COR-L47 (cell line): ENCODE measurements at regions not wholly inside any gene's neighbourhood (a gene's known extent, or its start where the extent isn't known, plus 50 kb on each side); places are given as distances from the start of the nearest gene placed in this dataset.

Experiments used
- DNase-seq: peaks from one replicate; lab custom pipeline; 2025; lab: John Stamatoyannopoulos, UW

DNA sequence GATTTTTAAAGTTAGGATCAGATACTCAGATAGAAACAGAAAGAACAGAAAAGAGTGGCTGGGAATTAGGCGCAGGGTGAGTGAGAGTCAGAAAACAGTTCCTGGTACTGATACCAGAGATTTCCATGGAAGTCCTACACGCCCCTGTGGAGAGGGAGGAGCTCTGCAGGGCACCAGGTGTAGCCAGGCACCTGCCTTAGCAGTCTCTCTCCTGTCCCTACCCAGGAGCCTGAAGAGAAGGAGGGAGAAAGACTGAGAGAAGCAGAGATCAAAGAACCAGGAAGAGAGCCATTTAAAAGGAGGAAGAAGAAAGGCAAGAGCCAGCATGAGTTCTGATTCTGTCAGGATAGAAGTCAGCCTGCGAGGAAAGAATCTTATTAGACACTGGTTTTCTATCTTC lies 65.0 kb downstream of the CBLN1 start:
- DNase-seq = no peak

DNA sequence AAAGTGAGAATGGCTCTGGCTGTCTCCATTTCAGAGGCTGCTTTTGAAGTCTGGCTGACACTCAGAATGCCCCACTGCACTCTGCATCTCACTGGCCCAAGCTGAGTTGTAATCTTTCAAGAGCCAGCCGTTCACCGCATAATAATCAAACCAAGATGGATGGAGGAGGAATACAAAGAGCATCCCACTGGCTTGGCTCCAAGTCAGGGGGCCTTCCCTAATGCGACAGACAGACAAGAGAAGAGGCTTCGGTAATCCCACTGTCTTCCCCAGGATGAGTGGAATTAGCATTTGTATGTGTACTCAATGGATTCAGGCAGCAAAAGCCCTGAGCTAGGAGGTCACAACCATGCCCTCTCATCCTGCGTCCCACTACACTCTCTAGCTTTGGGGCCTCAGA lies 68.0 kb downstream of the CBLN1 start:
- no peak for DNase-seq

DNA sequence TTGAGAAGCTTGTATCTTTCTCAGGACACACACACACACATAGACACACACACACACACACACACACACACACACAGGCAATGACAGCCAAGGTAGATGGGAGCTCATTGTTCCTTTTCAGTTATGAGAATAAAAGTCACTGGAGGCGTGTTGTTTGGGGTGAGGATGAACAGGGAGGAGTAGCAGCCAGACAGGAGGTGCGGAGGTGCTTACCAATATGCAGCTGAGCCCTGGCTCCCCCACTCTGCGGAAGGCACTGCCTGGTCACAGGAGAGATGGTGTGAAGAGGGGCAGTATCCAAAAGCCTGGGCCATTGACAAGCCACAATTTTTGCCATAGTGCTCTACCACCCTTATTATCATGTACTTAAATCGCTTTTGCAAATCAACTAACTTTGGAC lies 77.4 kb downstream of the CBLN1 start:
- no peak for DNase-seq

DNA sequence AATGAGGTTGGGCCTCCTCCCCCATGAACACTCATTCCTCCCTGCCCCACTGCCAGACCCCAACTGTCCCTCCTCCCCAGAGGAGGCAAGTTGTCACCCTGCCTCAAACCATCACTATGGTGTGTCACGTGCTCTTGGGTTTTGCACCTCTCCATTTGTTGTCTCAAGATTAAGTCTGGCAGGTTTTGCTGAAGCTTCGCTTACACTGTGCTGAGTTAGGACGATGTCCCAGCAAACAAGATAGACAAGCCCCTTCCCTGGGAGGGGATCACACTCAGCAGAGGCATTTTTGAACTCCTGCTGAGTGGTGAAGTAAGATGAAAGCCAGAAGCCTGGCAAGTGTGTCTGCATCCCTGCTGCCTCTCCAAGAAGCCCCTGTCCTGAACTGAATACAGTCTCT lies 78.3 kb downstream of the CBLN1 start:
- no peak for DNase-seq

DNA sequence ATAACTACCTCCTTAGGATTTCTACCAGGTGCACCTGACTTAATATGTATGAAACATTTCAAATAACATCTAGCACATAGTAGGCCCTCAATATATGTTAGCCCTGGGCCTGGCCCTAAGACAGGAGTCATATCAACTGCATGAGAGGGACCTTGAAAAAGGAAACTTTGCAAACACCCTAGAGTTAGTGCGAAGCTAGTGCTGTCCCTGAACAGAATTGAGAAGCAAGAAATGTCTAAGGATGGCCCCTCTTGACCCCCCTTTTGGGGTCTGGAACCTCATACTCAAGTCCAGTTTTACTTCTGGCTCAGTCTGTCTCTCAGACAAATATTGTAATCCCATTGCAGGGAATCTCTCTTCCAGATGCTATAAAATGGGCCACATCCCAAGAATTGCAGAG lies 80.5 kb downstream of the CBLN1 start:
- DNase-seq = no peak

DNA sequence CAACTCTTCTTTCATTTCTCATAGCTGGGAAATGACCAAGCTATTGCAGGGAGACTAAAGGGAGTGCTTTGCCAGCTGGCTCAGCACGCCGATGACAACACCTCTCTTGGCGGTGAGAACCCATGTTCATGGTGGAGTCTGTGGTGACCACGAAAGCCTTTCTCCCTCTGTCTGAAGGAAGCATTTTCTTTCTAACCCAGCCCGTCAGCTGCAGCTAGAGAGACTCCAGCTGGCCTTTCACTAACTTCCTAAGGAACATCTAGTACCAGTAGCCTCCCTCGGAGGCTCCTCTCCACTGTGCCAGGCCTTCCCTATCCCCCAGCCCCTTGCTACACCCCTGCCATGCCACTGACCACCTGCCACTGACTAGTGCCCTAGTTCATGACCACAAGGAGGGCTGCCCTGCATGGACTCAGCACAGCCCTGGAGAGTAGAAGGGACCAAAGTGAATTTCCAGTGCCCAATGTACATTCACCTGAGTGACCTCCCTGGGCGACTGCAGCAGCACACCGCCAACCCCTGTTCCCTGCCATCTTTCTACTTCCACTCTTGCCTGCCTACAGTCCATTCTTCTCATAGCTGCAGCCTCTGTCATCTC lies 81.3 kb downstream of the CBLN1 start:
- no peak for DNase-seq

DNA sequence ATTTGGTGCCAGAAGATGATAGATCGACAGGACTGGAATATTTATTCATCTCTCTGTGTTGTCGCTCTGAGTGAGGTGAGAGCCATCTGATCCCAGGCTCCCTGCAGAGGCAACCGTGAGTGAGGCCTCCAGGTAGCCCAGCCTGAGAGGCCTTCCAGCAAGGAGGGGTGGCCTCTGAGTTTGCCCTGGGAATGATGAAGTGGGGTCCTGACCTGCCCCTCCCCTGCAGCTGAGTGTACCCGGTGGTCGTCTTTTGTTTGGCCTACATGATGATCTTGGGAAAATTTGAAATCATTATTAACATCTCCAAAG lies 86.4 kb downstream of the CBLN1 start:
- no peak for DNase-seq

DNA sequence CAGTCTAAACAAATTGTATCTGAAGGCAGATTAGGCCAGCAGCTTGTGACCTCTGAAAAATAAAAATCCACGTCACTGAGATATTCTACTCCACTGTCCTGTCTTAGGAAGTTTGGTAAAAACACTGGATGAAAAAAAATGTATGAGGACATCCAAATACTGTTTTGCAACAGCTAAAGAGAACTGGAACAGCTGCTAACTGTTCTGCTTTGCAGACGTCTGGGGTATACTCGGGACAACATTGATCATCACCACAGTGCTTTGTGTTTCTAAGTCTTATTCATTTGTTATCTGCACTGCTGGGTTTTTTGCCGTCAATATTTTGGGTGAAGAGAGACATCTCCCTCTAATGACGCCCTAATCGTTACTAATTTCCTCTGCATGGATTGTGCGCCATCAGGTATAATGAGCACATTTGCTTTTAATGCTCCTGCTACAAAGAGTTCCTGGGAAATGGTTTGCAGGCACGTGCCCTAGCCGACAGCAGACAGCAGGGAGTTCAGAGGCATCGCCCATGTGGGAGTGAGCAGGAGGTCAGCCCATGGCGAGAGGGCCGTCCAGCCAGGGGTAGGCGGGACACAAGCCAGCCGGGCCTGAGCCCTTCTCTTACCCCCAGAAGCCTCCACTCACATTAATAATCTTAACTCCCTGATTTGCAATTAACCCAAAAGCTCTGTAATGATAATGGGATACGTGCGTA lies 87.0 kb downstream of the CBLN1 start:
- no peak for DNase-seq

DNA sequence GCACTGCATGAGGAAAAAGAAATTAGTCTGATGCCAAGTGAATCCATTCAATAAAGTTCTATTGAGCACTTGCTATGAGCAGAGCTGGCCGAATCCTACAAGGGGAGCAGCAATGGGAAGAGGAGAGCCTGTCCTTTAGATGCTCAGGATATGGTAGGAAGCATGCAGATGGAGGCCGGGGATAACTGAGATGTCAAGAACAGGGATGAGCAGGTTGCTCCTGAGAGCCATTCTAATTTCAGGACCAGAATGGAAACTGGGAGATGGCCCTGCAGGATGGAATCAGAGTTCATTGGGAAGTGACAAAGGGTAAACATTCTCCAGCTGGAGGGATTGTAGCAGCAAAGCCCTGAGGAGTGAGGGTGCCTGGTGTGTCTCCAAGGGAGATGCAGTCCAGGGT lies 88.0 kb downstream of the CBLN1 start:
- DNase-seq = no peak

DNA sequence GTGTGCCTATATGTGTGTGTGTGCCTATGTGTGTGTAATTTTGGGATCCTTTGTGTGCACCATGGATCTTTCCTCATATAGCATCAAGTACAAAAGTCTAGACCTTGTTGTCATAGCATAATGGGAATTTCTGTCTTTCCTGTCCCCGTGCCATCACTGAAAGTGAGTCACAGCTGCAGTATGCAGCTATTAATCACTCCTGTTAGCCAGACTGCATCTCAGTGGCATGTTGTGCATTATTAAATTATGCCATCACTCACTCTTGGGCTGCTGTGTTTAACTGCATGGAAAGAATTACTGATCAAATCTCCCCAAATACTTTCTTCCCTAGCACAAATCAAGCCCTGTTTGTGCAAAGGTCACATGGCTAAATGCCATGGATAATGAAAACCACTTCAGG lies 92.4 kb downstream of the CBLN1 start:
- no peak for DNase-seq

DNA sequence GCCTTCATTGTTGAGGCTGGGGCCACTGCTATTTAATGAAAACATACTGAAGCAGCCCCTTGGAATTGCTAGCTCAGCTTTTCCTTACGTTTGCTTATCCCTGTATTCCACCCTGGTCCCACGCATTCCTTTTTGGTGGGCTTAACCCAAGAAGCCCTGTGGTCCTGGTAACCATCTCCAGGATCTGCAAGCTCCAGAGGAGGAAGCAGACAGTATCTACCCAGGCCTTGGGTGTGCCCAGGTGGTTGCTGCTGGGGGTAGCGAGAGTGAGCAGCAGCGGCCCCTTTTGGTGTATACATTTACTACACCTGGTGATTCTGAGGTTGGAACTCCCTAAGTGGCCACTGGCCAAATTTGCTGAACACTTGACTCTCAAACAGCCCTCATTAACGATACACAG lies 97.7 kb downstream of the CBLN1 start:
- DNase-seq = peak; percentile 30

DNA sequence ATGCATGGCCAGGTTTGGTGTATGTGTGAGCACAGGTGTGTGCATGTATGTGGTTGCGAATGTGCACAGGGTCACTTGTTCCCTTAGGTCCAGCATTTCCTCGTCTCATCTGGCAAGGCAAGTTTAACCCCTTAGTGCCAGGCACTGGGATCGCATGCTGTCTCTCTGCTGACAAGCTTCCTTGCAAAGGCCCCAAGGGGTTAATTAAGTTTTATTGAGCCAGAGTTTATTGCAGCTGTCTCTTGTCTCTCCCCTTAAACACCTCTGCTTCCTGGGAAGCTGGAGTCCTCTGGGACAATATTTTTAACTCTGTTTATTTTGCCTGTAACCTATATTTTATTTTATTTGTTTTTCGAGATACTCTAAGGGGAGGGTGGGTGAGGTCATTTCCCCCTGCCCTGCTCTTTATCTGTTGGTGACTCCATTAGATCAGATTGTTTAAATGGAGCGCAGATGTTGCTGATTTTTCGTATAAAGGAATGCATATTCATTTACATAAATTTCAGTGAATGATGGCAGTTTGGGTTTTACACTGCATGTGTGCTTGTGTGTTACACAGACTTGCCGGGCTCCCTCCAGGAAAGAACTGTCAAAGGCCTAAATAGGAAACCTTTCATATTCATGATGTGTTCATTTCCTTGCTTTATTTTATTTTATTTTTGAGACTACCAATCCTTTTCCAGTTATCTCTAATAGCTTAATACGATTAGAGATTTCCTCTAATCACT lies 99.7 kb downstream of the CBLN1 start:
- DNase-seq = no peak

DNA sequence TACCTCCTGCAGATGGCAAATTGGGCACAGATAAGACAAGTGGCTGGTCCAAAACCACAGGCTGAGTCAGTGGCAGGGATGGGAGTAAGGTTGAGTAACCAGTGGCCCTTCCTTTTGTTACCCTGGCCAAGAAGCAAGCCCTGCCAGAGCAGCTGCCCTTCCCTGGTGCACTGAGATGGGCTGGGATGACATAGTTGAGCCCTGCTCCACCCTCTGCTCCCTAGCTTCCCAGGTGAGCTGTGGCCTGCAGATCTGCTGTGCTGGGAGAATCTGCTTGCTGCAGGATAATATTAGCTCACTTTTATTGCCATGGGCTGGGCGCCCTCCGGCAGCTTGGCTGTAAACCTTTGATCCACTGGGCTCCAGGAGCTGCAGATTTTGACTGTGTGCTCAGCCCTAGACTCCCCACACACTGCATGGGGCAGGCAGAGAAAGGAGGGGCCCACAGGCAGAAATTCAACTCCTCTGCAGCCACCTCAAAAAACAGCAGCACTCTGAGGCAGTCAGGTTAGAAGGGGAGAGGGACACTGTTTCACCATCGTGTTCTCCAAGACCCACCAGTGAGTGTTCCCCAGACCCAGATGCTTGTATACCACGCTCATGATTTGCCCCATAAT lies 101.8 kb downstream of the CBLN1 start:
- no peak for DNase-seq

DNA sequence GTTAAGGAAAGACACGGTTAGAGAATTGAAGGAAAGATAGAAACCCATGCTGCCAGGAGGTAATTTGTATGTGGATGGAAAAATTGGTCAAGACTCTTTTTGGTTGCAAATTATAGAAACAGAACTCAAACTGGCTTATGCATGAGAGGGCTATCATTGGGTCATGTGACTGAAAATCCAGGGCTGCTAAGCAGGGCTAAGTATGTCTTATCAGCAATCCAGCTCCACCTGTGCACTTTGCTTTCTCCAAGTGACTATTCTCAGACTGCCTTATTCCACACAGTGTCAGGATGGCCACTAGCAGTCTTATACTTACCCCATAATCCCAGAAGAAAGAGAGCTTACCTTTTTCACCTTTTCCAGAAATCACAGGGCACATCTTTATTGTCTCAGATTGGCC lies 113.5 kb downstream of the CBLN1 start:
- DNase-seq = no peak

DNA sequence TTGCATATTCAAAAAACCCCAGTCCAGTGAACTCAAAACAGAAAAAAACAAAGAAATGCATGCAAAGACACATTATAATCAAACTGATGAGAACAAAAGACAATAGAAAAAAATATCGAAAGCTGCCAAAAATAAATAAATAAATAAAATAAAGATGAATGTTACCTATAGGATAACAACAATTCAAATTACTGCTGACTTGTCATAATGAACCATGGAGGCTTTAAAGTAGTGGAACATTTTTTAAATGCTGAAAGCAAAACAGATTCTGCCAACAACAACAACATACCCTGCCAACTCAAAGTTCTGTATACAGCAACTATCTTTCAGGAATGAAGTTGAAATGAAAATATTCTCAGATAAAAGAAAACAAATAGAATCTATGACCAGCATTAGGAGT lies 116.6 kb downstream of the CBLN1 start:
- DNase-seq = no peak

DNA sequence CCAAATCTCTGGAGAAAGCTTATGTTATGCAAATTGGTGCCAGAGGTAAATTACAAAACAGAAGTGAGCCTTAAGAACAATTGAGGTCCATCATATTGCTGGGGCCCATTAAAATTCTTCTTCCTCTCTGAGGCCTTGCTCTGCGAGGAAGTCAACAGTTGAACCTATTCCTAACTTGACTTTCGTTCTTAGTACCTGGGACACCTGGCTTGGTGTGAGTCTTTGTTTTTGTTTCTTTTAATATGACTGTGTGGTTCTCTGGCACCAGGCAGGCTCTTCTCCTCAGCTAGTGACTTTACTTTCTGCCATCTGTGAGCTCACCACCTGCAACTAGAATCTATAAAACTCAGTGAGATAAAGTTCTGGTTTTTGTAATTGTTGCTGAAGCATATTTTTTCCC lies 120.4 kb downstream of the CBLN1 start:
- DNase-seq = no peak

DNA sequence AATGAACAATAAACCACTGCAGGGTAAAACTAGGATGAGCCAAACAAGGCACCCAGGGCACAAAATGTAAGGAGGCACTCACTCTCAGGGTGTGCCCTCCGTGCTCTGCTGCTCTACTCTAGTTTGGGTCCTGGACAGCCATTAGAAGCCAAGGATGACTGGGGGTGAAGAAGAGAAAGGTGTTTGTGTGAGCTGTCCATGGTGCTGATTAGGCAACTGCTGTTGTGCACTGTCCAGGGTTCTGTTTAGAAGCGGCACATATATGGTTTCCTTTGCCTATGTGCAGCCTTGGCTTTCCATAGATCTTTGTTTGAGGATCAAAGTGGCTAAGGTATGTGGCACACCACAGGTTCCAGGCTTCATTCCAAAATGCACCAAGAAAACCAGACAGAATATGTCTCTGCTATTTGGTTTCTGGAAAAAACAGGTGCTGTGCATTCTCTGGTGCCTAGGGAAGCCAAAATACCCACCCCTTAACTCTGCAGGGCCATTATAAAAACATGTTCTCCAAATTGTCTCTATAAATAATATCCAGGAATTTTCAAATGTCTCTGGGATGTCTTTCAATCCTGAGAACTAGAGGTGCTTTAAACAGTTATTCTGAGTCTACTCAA lies 123.5 kb downstream of the CBLN1 start:
- DNase-seq = no peak

DNA sequence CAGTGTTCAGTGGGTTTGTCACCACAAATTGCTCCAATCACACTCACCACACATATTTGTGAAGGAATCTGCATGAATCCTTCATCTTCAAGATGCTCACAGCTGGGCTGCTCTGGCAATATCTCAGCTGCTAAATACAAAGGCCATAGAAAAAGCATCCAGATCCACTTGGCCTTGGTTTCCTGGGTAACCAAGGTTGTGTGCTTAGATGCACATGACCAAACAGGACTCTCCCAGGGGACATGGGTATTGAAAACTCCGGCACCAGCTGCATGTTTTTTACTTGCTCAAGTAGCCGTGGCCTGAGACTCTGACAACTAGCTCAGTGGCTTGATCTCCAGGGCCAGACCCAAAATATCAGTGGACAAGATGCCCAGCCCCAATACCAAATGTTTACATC lies 131.3 kb downstream of the CBLN1 start:
- no peak for DNase-seq

DNA sequence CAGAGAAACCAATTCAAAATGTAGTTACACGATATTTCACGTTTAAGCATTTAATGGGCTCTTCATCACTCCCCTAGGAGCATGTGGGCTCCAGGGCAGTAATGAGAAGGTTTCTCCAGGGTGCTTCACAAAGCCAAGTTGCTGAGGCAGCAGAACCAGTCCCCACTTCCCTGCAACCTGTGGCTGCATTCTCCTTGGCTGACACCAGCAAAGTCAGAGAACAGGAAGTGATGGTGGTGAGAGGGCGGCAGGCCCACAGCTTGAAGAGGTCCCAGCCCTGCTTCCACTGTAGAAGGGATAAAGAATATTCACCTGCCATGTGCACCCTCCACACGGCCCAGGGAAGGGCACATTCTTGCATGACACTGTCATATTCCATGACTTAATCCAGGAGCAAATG lies 133.2 kb downstream of the CBLN1 start:
- no peak for DNase-seq

DNA sequence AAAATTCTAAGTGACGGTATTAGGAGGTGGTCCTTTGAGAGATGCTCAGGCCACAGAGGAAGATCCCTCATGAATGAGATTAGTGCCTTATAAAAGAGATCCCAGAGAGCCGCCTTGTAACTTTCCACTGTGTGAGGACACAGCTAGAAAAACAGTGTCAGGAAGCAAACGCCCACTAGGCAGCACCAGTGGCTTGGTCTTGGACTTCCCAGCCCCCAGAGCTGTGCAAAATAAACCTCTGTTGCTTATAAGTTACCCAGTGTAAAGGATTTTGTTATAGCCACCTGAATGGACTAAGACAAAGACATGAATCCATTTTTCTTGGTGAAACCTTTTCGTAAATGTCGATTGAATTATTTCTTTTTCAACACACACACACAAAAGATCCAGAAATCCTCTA lies 141.0 kb downstream of the CBLN1 start:
- no peak for DNase-seq

DNA sequence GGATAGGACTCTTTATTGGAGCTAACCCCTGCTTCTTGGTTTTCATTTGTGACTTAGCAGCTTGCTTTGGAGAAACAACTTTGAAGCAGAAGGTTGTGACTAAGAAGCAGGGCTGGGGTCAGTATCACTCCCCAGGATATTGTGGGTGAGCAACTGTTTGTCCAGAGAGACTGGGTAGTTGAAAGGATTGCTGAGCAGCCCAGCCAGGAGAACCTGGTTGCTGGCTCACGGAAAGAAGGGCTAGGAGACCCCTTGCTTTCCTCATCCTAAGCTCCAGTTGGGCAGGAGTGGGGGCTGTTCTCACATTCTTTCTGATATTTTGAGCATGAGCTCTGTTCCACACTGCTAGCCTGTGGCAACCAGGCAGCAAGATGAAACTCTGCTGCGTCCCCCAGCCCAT lies 151.2 kb downstream of the CBLN1 start:
- no peak for DNase-seq

DNA sequence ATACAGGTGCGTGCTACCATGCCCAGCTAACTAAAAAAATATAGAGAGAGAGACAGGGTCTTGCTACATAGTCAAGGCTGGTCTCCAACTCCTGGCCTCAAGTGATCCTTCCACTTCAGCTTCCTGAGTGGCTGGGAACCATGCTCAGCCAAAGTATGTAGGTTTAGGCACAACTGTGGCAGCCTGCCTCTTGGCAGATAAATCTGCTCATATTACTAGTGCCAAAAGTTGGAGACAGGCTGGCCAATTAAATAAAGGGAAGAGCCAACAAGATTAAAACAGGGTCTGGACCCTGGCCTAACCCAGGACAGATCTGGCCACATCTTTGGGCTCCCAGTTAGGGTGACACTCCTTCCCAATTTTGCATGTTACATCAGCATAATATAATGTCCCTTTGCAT lies 151.7 kb downstream of the CBLN1 start:
- no peak for DNase-seq

DNA sequence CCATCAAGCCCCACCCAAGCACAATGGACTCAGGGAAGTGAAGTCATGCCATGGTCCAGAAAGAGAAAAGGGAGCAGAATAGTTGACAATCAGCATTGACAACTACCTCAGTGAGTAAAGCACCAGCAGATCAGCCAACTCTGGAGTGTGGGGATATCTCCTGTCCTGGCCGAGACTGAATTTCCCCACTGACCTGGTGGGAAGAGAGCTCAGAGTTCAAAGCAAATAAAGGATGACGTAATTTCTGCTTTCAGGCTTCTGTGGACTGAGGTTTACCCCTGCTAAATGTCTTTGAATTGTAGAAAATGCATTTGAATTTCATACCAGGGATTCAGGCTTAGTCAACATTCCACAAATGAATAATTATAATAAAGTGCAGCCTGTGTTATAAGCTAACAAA lies 152.9 kb downstream of the CBLN1 start:
- DNase-seq = no peak
